ENCODE measurements at regions not wholly inside any gene's neighbourhood (a gene's known extent, or its start where the extent isn't known, plus 50 kb on each side); places are given as distances from the start of the nearest gene placed in this dataset.

- no peak for TF ChIP-seq CTCF (IDR thresholded peaks at IDR 0.05)
- TF ChIP-seq EP300 (IDR thresholded peaks at IDR 0.05), result no peak
Measured at GRCh38 chr5:53426512-53426830, 54.0 kb upstream of the FST start.
